GM21447 (cell line): ENCODE measurements at regions not wholly inside any gene's neighbourhood (a gene's known extent, or its start where the extent isn't known, plus 50 kb on each side); places are given as distances from the start of the nearest gene placed in this dataset.

Experiments used
- ATAC-seq: cut with Tn5 transposase; IDR thresholded peaks from one replicate; pipeline ENCODE4 v1.9.1; 2021; ENCODE audit not compliant: unreplicated experiment

DNA sequence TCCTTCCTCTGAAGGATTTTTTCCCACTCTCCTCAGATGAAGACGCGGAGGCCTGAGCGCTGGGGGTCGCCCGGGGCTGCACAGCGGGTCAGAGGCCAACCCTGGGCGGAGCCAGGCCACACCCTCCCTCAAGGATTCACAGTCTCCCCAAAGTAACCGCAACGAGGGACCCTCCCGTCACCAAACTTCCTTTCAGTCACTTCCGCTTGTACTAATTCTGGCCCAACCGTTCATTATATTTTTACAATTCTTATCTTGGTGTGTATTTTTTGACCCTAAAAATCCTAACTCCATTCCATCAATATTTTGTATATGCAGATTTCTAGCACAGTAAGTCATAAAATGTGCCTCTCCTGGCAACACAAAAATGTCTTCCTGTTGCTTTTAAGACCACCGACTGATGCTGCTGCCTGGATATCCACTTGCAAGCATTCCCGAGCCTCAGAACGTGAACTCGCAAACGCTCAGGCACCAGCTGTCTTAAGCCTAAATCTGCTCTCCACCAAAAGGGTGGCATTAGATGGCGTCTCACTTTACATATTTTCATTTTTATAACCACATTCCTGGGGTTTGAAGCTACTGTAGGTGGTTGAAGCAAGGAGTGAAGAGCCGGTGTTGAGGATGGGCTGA is 128.0 kb downstream of the DLL1 start:
- no peak for ATAC-seq

DNA sequence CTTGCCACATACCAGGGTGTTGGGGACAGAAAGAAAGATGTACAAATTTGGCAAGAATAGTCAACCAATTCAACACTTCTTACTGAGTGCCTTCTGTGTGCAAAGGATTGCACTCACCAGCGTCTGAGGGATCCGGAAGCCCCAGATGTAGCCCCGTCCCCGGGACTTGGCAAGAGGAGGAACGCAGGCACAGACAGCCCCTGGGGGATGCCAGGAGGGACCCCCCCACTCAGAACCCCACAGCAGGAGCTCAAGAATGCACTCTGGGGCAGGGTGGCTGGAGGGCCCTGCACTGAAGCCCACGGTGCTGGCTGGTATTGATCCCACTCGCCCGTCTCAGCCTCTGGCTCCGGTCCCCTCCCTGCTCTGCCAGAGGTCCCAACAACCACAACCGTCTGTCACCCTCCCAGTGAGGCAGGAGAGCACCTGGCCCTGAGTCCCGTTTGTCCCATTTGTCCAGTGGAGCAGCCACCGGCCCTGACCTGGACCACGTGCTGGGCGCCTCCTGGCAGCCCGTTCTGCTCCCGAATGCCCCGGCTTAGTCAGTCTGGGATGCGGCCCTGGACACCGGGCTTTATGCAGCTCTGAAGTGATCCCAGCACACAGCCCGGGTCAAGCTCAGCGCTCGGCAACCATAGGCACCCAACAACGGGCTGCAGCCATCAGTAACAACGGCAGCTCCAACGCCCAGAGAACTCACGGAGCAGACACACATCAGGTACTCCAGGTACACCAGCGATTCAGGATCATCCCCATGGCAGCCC is 128.7 kb downstream of the DLL1 start:
- ATAC-seq, result no peak

DNA sequence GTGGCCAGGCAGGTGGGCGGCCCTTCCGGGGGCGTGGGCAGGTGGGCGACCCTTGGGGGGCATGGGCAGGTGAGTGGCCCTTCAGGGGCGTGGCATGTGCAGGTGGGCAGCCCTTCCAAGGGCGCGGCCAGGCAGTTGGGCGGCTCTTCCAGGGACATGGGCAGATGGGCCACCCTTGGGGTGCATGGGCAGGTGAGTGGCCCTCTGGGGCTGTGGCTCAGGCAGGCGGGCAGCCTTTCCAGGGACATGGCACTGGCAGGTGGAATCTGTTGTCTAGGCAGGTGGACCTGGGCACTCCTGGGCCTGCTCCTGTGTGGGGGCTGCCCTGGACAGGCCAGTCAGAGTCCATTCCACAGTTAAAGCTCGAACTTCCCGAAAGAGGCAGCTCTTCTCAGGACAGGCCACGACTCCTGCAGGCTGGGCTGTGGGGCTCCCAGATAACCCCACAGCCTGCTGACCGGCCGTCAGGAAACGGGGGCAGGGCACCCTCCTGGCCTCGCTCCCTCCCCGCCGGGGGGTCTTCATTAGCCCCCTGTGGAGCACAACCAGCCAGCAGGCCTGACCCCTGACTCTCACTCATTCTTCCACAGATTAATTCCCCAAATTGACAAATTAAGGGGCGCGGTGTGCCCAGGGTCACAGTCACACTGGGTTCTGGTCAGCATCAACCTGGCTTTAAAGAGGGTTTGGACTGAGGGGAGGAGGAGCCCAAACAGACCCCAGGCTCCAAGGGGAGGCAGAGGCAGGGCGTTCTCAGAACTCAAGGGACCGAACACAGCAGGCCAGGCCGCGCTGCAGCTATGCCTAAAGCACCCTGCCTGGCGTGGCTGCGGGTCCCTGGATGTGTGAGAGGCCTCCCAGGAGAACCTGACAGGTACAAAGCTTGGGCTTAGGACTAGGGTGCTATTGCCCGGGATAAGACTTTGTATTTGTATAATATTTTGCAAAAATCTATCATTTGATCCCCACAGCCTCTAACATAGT is 130.0 kb downstream of the DLL1 start:
- no peak for ATAC-seq

DNA sequence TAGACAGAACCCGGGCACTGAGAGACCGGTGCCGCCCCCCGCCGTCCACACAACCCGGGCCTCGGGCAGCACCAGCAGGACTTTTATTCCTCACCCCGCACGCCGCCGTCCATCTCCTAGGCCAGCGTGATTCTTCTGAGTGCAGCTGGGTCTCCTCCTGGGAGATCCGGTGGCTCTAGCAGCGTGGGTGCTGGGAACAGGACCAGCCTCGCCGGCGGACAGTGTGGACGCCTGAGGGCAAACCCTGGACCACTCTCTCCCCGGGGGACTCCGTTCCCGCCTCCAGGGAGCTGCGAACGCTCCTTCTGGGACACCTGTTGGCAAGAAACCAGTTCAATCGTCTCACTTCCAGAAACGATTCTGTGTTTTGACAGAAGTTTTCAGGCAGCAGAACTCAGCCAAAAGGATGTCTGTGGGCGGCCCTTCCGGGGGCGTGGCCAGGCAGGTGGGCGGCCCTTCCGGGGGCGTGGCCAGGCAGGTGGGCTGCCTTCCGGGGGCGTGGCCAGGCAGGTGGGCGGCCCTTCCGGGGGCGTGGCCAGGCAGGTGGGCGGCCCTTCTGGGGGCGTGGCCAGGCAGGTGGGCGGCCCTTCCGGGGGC is 130.7 kb downstream of the DLL1 start:
- no peak for ATAC-seq

DNA sequence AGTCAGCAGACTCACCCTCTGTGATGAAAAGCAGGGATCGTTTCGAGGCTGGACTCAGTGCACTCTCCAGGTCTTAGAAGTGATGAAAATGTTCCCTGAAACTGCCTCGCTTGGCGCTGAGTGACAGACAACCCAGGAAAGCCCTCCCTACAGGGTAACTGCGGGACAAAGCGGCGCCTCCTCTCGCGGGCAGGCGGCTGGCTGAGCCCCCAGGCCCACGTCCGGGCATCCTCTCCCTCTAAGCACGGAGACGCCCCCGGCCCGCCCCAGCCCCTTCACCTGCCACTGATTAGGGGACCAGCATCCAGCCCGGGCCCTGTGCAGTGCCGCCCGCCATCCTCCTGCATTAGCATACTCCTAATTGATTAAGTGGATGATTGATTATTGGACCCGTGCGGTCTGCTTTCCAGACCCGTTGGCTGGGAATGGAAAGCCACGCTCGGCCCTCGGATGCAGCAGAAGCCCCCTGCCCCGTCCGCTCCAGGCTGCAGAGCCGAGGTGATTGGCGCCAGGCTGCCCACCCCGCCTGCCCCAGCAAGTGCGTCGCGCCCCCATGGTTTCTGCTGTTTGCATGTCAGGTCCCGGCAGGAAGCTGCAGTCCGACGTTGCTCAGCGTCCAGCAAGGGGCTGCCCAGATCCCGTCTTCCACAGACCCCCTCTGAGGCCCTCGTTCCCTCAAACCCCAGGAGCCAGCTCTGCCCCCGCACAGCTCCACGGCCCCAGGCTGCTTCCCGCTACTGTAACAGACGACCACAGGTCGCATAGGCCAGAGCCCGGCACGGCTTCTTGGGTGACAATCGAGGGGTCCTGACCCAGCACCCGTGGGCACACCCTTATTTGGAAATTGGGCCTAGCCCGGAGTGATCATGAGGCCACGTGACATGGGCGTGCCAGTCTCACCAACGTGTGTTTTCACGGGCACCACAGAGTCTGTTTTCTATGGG is 131.6 kb downstream of the DLL1 start:
- ATAC-seq, result no peak

DNA sequence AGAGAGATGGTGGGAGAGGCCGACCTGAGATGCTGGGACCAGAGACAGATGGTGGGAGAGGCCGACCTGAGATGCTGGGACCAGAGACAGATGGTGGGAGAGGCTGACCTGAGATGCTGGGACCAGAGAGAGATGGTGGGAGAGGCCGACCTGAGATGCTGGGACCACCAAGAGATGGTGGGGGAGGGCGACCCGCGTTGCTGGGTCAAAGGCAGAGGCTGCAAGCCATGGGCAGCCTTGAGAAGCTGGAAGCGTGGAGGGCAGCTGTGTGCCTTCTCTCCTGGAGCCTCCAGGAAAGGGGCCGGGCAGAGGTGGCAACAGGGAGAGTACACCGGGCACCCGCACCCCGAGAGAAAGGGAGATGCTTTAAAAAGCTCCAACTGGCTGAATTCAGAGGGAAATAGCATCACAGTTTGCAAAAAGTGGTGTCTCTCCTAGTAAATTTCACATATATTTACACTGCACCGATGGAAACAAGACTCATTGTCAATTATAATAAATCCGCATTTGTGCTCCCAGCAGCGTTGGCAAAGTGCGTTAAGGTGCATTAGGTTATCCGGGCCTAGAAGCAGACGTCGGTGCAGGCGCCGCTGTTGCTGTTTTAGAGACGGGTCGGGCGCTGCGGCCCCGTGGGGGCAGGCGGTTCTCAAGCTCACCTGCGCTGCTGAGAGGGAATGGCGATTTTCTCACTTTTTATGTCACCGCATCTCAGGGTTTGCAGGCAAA is 132.4 kb downstream of the DLL1 start:
- ATAC-seq, result no peak

DNA sequence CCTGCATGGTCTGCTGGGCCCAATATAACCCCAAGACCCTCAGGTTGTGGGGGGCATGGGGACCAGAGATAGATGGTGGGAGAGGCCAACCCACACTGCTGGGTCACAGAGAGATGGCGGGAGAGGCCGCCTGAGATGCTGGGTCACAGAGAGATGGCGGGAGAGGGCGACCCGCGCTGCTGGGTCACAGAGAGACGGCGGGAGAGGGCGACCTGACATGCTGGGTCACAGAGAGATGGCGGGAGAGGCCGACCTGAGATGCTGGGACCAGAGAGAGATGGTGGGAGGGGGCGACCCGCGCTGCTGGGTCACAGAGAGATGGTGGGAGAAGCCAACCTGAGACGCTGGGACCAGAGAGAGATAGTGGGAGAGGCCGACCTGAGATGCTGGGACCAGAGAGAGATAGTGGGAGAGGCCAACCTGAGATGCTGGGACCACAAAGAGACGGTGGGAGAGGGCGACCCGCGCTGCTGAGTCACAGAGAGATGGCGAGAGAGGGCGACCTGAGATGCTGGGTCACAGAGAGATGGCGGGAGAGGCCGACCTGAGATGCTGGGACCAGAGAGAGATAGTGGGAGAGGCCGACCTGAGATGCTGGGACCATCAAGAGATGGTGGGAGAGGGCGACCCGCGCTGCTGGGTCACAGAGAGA is 133.2 kb downstream of the DLL1 start:
- no peak for ATAC-seq

DNA sequence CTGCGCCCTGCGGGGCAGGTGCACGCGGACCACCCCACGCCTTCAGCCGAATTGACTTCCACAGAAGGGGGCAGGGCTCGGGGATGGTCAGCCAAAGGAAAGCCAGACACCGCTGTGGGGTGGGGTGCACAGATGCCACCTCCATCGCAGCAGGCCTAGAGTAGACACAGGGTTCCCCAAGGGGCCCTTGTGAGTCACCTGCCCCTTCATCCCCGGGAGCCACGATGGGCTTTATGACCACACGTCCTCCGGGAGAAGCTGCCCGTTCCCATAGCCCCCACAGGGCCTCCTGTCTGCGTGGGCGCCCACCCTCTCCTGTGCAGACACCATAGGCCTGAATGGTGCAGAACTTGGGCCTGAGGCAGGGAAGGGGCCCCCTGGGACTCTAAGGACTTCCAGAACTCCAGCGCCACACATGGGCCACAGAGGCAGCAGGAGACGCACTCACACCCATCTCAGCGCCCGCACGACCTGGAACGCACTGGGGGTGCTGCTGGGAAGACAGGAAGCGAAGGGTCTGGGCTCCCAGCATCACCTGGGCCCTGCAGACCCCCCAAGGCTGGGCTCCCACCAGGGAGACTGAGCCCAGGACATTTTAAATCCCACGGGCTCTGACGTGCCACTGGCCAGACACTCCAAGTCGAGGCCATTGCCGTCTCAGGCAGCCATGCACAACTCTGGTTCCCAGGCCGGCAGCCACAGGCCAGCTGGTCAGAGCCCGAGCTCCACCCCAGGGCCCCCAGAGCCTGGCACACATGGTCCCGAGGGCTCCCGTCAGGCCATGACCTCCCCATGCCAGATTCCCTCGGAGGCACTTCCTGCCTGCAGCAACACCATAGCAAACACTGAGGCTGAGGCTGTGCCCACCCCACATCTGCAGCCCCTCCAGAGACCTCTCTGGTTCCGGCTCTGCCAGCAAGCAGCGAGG is 134.2 kb downstream of the DLL1 start:
- ATAC-seq, result no peak

DNA sequence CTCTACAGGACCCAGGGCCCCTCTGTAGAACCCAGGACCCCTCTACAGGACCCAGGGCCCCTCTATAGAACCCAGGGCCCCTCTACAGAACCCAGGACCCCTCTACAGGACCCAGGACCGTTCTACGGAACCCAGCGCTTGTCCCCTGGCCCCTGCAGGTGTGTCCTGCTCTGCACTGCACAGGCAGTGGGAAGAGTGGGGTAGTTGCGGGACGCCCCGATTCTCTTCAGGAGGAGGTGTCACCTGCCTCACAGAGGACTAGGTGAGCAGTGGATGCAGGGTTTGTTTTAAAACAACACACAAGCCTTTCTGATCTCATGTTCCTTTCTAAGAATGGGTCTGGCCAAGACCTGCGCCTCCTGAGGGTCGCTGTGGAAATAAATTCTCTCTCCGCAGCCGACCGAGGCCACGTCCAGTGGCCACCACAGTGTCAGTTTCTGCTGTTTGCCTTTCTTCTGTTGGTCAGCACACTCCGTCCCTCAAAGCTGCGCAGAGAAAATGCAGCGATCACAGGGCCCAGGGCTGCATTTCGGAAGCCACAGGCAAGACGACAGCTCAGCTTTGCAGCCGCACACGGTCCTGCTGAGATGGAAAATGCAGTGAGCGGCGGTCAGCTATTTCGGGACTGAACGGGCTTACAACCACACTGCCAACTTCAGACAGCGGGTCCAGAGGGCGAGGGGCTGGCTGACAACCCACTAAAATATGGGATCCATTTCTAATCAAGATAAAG is 135.2 kb downstream of the DLL1 start:
- no peak for ATAC-seq

DNA sequence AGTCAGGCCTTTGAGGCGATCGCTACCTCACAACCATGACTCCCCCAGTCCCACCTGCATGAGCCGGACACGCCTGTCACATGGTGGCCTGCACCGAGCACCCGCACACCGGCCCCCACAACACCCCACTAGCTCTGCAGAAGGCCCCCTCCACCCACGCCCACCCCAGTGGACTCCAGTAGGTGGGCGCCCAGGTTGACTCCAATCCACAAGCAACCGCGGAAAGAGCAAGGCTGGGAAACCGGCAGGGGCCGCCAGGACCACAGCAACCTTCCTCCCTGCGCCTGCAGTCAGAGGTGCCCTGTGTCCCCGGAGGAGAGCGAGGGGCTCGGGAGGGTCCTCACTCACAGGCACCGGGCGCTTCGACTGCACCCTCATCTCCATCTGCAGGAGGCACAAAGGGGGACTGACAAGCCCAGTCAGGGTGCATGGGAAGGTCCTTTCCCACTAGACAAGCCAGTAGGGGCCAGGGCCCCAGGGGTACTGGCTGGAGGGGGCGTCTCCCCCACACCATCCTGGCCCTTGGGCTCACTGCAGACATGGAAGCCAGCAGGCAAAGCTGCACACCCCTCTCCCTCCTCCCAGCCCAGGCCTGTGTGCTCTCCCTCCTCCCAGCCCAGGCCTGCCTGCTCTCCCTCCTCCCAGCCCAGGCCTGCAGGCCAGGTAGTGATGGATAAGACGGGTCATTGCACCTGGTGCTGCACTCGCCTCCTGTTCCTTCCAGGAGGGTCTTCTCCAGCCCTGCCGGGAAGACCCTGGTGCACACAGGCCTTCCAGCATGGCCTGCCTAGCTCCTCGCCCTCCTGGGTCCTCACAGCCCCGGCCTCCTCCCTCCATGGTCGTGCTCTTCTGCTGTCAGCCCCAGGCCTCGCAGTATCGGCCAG is 137.2 kb downstream of the DLL1 start:
- ATAC-seq, result no peak

DNA sequence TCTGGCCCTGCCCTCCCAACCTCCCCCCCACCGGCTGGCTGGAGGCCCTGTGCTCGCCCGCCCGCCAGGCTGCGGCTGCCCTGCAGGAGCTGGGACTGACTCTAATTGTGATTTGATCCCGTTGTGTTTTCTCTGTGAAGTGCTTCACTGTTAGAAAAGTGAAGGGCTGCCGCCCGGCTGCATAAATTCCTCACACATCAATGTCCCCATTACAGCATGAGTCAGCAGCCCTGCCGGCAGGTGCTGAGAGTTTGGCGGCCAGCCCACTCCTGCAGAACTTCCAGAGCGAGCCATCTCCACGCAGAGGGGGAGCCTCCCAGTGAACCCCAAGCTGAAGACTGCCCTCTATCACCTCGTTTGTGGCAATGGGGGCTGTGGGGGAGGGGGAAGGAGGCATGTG is 137.9 kb downstream of the DLL1 start:
- ATAC-seq, result no peak

DNA sequence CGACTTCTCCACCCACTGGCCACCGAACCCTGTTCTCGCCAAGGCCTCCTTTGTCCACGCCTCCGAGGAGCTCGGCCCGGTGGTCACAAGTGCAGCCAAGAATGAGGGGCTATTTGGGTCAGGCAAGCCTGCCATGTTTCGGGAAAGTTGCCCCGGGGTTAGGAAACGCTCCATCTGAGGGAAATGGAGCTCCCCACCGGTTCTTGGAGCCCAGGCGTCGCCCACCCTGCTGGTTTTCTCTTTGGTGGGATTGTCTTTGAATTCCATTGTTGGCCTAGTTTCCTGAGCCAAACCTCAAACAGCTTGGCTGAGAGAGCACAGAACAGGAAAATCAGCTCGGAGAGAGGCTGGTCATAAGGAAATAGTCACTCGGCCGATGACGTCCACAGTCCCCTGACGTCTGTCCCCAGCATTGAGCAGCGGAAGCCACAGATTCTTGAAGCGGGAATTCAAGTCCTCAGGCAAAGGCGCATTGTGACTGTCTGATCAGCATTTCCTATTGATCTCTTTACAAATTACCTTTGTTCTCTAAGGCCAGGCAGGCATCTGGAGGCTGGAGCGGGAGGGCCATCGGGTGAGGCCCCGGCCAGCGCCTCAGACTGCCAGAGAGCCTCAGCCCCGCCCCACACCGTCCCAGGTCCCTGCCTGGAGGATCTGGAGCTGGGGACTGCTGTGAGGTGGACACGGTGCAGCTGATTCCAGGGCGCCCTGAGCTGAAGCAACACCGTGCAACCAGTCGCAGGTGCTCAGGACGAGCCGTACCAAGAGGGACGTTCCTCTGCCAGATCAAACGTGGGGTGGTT is 138.6 kb downstream of the DLL1 start:
- ATAC-seq, result no peak

DNA sequence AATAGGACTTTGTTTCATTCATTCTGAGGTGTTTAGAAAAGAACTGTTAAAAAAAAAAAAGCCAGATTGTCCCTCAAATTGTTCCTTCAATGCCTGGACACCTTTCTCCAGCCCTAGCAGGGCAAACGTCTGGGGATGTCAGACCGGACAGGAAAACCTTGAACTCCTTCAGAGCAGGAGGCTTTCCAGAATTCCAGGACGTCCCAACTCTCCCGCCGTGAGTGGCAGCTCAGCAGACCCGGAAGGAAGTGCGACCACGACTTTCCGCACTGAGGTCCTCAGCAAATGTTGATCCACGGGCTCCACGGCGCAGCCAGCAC is 139.1 kb downstream of the DLL1 start:
- no peak for ATAC-seq

DNA sequence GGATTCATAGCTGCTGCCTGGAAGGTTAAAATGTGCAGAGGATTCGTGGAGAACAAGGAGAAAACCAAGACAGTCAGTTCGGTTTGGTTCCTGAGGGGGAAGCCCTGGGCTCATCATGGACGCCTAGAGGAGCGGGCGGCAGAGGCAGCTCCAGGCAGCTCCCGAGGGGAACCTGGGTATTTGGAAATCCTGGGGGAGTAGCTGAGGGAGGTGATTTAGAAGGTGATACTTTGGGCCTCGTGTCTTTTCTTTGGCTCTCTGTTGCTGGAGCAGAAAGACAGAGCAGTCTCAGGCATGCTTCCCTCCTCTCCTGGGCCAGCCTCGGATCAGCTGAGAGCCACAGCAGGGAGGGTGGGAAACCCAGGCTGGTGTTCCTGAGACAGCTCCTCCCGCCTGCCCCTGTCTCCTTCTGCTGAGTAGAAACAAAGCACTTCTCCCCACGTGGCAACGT is 139.5 kb downstream of the DLL1 start:
- no peak for ATAC-seq

DNA sequence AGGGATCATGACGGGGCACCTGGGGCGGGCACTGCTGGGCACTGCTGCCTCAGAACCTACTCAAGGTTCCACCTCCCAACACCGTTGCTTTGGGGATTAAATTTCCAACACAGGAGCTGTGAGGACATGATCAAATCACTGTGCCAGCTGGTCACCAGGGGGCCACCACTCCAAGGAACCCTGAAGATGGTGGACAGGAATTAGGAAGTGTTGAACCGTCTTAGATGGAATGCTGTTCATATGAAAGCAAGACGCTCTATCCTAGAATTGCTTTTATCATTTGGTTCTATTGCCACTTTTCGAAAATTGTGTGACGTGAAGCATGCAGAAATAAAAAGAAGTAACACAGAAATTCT is 140.3 kb downstream of the DLL1 start:
- no peak for ATAC-seq
